DMS153 treated with DMSO at 0.1 percent for 48 hours (cell line): ENCODE measurements at regions not wholly inside any gene's neighbourhood (a gene's known extent, or its start where the extent isn't known, plus 50 kb on each side); places are given as distances from the start of the nearest gene placed in this dataset.

ENCODE experiments used
- DNase-seq: peaks from one replicate; lab custom pipeline; 2025; ENCODE audit not compliant: unreplicated experiment; lab: John Stamatoyannopoulos, UW

DNA sequence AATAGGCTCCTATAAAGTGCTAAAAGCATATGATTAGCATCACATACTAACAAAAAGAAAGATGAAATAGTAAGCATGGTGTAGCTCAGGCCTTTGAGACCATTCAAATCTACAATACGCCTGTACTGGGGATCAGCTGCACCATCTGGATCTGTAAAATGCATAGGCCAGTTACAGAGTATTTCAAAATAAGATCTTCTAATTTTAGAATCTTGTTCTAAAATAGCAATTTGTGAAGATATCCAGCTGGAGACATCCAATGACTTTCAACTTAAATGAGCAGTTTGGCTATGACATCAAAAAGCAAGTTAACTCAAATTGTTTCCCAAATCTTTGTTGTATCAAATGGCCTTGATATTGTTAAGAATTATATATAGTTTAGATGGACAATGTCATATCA lies 386.3 kb downstream of the MRPS30 start:
- DNase-seq, result no peak
